ENCODE measurements at regions not wholly inside any gene's neighbourhood (a gene's known extent, or its start where the extent isn't known, plus 50 kb on each side); places are given as distances from the start of the nearest gene placed in this dataset.

DNA sequence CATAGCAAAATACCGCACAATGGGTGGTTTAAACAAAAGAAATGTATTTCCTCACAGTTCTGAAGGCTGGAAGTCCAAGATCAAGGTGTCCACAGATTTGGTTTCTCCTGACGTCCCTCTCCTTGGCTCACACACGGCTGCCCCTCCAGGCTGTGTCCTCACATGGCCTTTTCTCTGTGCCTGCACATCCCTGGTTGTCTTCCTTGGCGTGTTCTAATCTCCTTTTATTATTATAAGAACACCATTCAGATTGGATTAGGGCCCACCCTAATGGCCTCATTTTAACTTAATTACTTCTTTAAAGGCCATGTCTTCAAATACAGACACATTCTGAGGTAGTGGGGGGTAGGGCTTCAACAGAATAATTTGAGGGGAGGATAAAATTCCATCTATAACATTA, 87.9 kb downstream of the FZD1 start:
- Histone ChIP-seq H3K79me2 (ENCODE audit: insufficient read depth, low read length) (no peaks in the 10 kb centered on the region), H3K4me1 (ENCODE audit: control insufficient read depth in 1 of 2, insufficient read depth in 2 of 2, low read length in 2 of 2) (no peaks in the 10 kb centered on the region), H3K9me3 (ENCODE audit: control insufficient read depth in 1 of 2, insufficient read depth in 1 of 2, low read depth in 1 of 2, low read length in 2 of 2) (no peaks in the 10 kb centered on the region), H3K27ac (ENCODE audit: low read depth, low read length) (no peak overlapping the region), H3K4me3 (replicated peaks in 1 of 2; ENCODE audit: low read depth in 1 of 2, low read length in 2 of 2) (no peak overlapping the region), H3K27me3 (ENCODE audit: insufficient read depth, low read length) (peaks cover 39% of the 10 kb centered on the region), H3K4me2 (ENCODE audit: low read length) (no peak overlapping the region), H3K36me3 (ENCODE audit: control insufficient read depth in 1 of 2, insufficient read depth in 2 of 2, low read length in 2 of 2) (no peaks in the 10 kb centered on the region), H4K20me1 (ENCODE audit: insufficient read depth) (no peaks in the 10 kb centered on the region), H3K9ac (ENCODE audit: low read length) (no peak overlapping the region), H2AFZ (ENCODE audit: low read depth, low read length, poor library complexity, severe bottlenecking) (no peak overlapping the region), H3K9me2 (ENCODE audit: insufficient read depth) (no peaks in the 10 kb centered on the region)
- CTCF ChIA-PET = no interaction called here
- POLR2A ChIA-PET = no interaction called here
- BruUV-seq (replicated peaks) = no TSS peak
- TF ChIP-seq SP1 (IDR thresholded peaks at IDR 0.05; ENCODE audit: low read depth) = no peak
- TF ChIP-seq, protein P1, sequence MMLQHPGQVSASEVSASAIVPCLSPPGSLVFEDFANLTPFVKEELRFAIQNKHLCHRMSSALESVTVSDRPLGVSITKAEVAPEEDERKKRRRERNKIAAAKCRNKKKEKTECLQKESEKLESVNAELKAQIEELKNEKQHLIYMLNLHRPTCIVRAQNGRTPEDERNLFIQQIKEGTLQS (IDR thresholded peaks at IDR 0.05) = no peak
- no peak for TF ChIP-seq FOSL1 (IDR thresholded peaks at IDR 0.05; ENCODE audit: low read depth)
- no peak for TF ChIP-seq ZNF274 (IDR thresholded peaks at IDR 0.05; ENCODE audit: low read depth, low read length)
- no peak for TF ChIP-seq ELF1 (IDR thresholded peaks at IDR 0.05; ENCODE audit: borderline replicate concordance, low read depth)
- TF ChIP-seq TCF7L2 (IDR thresholded peaks at IDR 0.05; ENCODE audit: borderline replicate concordance, extremely low read depth, insufficient read depth, insufficient read length) = no peak
- no peak for TF ChIP-seq YY1 (IDR thresholded peaks at IDR 0.05; ENCODE audit: extremely low read depth, insufficient replicate concordance, low read depth, low read length)
- TF ChIP-seq EZH2phosphoT487 (IDR thresholded peaks at IDR 0.05; ENCODE audit: borderline replicate concordance) = no peak
- TF ChIP-seq, protein P2, sequence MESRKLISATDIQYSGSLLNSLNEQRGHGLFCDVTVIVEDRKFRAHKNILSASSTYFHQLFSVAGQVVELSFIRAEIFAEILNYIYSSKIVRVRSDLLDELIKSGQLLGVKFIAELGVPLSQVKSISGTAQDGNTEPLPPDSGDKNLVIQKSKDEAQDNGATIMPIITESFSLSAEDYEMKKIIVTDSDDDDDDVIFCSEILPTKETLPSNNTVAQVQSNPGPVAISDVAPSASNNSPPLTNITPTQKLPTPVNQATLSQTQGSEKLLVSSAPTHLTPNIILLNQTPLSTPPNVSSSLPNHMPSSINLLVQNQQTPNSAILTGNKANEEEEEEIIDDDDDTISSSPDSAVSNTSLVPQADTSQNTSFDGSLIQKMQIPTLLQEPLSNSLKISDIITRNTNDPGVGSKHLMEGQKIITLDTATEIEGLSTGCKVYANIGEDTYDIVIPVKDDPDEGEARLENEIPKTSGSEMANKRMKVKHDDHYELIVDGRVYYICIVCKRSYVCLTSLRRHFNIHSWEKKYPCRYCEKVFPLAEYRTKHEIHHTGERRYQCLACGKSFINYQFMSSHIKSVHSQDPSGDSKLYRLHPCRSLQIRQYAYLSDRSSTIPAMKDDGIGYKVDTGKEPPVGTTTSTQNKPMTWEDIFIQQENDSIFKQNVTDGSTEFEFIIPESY (IDR thresholded peaks at IDR 0.05; ENCODE audit: extremely low read depth, insufficient replicate concordance, low read length) = no peak
- TF ChIP-seq, protein P3, sequence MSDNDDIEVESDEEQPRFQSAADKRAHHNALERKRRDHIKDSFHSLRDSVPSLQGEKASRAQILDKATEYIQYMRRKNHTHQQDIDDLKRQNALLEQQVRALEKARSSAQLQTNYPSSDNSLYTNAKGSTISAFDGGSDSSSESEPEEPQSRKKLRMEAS (IDR thresholded peaks at IDR 0.05) = no peak
- no peak for TF ChIP-seq JUND (IDR thresholded peaks at IDR 0.05)
- TF ChIP-seq POLR2A (IDR thresholded peaks at IDR 0.05; ENCODE audit: borderline replicate concordance, extremely low read depth, insufficient read depth, insufficient read length) = no peak
- ATAC-seq = no peak
- intact Hi-C loops (cut with micrococcal nuclease) = no loop called here
- RAD21 ChIA-PET (ENCODE audit: low non-redundant PET in 1 of 2, low total read pairs in 2 of 2, uncharacterized antibody in 2 of 2, unreplicated experiment in 2 of 2) = no interaction called here
- DNase-seq (ENCODE audit: low read depth, low spot score) = no peak
